HG02981 (cell line): ENCODE measurements at regions not wholly inside any gene's neighbourhood (a gene's known extent, or its start where the extent isn't known, plus 50 kb on each side); places are given as distances from the start of the nearest gene placed in this dataset.

Experiments used
- ATAC-seq: cut with Tn5 transposase; IDR thresholded peaks from one replicate; pipeline ENCODE4 v1.9.1; 2021; ENCODE audit warnings: mild to moderate bottlenecking, moderate library complexity; ENCODE audit not compliant: unreplicated experiment

DNA sequence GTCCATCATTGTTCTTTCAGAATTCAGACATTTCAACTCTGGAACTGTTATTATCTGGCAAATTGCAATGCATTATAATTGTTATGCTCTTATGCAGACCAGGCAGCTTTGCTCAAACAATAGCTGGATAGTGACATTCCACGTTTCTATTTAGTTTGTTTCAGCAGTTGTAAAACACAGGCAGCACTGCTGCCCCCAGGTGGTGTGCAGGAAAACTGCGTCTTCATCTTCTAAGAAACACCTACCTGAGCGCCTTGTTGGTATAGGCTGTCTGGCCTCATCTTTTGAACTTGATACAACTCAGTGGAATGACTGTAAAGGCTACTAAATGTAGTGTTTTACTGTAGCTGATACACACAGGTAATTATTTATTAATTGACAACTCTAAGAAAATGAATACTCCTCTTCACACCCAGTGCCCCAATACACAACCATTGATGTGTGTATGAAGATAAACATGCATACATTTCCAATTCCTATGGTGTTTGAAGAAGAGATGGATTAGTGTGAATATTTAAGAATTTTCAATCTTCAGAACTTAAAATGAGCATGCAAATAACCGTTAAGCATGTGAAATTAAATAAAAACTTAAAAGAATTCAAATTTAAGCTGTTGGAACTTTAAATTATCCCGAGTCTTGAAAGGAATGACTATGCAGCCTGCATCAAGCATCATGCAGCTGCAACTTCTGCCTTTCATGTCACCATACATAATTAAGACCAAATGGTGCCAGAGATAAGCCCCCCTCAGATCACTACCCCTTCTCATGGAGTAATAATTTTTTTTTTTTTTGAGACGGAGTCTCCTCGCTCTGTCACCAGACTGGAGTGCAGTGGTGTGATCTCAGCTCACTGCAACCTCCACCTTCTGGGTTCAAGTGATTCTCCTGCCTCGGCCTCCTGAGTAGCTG lies 85.6 kb downstream of the CD8B2 start:
- no peak for ATAC-seq

DNA sequence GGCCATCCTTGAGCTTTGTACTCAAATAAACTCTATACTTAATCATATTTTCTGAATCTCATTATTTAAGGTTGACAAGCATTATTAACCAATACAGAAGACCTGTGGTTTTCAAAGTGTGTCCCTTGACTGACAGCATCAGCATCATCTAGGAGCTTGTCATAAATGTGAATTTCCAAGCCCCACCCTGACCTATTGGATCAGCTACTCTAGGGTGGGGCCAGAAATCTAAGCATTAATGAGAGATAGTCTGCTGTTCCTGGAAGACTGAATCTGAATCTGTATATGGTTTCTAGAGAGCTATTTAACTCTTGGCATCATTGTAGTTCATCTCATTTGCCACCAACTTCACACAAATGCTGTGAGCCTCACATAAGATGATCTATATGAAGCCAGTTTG lies 86.6 kb downstream of the CD8B2 start:
- no peak for ATAC-seq

DNA sequence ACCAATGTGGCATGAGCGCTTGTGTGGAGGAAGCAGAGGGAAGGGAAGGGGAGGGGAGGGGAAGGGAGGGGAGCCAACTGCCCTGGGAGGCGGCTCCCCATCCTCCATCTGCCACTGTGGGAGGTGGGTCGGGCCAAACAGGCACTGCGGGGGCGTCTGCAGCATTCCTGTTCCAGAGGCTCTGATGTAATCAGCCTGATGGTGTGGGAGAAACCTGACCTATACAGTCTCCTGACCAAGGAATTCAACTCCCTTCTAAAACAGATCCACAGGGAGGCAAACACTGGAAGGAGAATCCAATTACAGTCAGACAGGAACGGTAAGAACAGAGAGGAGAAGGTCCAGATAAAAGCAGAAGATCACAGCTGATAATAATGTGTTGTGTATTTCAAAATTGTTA lies 88.8 kb downstream of the CD8B2 start:
- no peak for ATAC-seq

DNA sequence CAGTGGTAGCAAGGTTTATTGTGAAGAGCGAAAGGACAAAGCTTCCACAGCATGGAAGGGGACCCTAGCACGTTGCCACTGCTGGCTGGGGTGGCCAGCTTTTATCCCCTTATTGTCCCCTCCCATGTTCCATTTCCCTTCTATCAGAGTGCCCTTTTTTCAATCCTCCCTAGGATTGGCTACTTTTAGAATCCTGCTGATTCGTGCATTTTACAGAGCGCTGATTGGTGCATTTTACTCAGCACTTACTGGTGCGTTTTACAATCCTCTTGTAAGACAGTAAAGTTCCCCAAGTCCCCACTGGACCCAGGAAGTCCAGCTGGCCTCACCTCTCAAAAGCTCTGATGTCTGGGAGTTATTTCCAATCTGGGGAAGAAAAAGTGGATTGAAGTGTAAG lies 90.1 kb downstream of the CD8B2 start:
- ATAC-seq: no peak

DNA sequence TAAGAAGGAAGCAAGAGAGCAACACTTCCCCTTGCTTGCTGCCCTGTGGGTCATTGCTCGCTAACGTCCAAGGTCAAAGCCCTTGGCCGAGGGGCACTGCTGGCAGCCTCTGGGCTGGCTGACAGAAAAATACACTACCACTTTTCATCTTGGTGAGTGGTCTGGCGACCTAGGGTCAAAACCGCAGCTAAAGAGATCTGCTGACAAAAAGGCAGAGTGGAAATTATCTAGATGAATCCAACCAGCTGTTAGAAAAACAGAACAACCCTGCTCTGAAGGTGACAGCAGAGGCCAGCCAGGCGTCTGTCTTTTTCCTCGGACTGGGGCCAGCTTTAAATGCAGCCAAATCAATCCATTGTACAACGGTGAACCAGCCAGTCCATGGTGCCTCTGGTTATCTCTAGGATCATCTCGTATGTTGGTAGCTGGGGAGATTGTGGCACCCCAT lies 92.6 kb downstream of the CD8B2 start:
- ATAC-seq: no peak

DNA sequence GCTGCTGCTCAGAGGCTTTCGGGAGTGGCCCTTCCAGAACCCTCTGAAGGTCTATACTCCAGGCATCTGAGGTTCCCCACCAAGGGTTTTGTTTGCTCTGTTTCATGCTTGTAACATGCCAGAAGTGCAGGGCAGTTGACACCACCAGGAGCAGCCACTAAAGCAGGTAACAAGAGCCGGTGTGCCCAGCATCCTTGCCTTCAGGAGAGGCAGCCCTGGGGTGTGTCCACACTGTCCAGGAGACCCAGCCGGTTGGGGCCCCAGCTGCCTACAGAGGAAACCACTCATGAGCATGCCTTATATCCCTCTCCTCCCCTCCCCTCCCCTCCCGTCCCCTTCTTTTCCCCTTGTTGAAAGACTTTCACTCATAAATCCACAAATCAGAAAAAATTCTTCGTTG lies 93.1 kb downstream of the CD8B2 start:
- no peak for ATAC-seq

DNA sequence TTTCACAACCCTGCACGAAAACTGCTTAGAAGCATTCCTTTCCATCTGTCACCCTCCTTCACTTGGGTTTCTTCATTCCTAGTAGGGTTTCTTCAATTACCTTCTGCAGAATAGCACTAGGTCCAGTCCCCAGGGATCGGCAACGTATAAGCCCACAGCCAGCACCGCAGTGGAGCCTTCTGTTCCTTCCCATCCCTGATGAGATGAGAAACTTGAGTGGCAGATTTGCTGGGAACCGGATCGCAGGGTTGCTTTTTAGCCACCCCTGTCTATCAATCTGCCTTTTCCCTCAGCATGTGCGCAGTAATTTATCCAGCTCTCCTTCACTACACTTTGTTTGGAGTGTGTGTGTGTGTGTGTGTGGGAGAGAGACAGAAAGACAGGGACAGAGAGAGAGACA lies 94.2 kb downstream of the CD8B2 start:
- ATAC-seq: no peak

DNA sequence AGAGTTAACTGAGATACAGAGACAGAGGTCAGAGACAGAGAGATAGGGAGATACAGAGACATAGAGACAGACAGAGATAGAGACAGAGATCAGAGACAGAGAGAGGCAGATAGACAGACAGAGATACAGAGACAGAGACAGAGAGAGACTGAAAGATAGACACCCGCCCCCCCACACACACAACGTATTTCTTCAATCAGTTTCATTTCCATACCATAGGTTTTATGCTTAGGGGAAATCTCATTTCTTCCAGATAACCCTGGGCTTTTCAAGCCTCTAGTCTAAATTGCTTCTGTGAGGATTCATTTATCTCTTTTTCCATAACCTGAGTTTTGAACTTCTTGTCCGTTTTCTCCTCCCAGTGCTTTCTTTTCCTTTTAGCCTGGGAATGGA lies 94.6 kb downstream of the CD8B2 start:
- peak; percentile 19 for ATAC-seq

DNA sequence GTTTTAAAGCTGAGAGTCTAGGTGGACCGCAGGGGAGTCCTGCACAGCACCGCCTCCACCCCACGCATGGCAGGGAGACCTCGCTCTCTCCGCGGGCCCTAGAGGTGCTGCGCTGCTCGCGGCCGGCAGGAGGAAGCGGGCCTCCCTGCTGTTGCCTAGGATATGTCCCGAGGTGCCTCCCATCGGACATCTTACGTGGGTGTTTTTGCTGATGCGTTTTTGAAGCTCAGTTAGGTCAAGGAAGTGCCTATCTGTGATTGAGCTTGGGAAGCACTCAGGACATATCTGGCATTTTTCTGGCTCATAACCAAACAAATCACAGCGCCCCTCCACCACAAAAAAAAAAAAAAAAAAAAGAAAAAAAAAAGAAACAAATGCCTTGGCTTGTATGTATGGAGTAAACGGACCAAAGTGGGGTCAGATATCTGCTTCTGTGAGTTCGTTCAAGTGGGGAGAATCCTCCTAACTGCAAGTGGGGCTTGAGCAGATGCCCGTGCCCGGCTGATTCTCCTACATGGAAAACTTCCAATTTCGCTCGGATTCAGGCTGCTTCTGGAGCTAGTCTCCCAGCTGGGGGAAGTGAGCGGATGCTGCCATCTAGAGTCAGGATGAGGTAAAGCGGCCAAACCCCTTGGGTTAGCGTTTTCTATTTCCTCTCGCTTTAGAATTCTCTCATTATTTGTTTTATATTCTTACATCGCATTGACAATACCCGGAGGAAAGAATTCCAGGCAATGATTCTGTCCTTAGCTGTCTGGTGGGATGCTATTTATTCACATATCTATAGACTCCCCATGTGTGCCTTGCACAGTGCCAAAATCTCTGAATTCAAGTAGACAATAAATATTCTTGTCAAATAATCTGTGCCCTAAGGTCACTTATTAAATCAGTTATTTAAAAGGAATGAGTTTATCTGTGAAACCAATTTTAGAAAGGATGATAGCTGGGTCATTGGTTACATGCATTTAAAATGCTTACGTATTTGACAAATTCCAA lies 95.3 kb downstream of the CD8B2 start:
- ATAC-seq: peak; percentile 70

DNA sequence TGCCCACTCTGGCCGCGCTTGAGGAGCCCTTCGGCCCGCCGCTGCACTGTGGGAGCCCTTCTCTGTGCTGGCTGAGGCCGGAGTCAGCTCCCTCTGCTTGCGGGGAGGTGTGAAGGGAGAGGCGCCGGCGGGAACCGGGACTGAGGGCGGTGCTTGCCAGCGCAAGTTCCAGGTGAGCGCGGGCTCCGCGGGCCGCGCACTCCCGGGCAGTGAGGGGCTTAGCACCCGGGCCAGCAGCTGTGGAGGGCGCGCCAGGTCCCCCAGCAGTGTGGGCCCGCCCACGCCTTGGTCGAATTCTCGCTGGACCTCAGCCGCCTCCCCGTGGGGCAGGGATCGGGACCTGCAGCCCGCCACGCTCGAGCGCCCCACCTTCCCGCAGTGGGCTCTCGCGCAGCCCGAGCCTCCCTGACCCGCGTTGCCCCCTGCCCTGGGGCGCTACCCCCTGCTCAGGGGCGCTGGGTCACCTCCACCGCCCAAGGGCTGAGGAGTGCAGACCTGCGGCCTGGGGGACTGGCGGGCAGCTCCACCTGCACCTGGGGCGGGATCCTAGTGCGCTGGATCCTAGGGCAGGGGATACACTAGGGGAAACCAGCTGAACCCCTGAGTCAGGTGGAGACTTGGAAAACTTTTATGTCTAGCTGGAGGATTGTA lies 97.3 kb downstream of the CD8B2 start:
- ATAC-seq: no peak

DNA sequence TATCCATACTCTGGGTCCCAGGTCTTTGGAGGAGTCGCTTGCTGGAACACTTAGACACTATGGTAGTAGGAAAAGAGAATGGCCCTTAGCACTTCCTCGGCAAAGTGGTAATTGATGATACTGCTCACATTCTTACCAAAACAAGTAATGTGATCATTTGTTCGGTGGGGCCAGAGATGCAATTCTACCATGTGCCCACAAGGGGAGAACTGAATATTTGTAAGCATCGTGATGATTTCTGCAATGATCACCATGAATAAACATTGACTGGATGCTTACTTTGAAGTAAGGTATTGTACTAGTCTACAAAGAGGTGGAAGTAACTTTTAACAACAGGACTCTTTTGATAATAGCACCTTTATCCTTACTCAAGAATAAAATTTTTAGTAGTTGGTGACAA lies 109.7 kb downstream of the CD8B2 start:
- no peak for ATAC-seq

DNA sequence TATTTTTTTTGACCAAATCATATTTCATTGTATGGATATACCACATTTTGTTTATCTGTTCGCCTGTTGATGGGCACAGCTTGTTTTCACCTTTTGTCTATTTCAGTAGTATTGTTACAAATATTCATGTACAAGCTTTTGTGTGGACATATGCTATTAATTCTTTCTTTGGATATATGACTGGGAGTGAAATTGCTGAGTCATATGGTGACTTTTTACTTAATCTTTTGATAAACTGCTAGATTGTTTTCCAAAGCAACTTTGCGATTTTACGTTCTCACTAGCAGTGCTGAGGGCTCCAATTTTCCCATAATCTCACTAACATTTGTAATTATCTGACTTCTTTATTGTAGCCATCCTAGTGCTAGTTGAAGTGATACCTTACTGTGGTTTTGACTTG lies 112.4 kb downstream of the CD8B2 start:
- no peak for ATAC-seq

DNA sequence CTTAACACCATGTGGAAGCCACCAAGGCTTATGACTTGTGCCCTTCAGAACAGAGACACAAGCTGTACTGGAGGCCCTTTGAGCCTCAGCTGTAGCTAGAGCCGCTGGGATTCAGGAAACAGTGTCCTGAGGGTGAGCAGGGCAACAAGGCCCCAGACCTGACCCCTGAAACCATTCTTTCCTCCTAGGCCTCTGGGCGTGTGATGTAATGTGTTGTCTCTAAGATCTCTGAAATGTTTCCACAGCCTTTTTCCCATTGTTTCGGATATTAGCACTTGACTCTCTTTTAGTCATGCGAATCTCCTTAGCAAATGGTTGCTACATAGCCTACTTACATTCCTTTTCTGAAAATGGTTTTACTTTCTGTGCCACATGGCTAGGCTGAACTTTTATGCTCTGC lies 114.9 kb downstream of the CD8B2 start:
- ATAC-seq: no peak

DNA sequence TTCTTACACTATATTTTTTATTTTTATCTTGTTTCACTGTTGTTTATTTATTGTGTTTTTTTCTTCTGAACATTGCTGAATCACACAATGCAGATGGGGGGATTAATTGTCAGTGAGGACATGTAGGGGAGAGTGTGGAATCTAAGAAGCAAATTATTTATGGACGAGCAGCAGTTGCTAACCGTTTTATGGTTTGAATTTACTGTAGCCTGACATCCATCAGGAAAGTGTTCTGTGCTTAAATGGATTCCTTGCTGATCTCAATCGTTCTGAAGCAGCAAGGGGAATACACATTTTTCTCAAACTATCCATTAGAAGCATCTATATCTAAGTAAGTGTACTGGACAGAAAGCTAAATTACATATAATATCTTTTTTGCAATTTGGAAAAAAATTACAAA lies 119.5 kb downstream of the CD8B2 start:
- no peak for ATAC-seq

DNA sequence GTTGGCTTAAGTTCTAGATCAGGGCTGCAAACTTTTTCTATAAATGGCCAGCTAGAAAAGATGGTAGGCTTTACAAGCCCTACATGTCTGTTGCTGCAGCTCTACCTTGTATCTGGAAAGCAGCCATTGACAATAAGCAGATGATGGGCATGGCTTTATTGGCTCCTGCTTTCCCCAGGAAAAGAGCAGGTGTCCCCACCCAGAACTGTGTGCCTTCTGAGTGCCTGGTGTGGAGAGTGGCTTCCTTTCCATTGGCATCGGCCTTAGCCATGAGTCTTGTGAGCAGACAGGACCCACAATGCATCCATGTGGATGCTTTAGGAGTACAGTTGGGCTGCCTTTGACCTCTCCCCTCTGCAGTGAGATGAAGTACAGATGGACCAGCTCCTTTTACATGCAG lies 120.2 kb downstream of the CD8B2 start:
- ATAC-seq: no peak

DNA sequence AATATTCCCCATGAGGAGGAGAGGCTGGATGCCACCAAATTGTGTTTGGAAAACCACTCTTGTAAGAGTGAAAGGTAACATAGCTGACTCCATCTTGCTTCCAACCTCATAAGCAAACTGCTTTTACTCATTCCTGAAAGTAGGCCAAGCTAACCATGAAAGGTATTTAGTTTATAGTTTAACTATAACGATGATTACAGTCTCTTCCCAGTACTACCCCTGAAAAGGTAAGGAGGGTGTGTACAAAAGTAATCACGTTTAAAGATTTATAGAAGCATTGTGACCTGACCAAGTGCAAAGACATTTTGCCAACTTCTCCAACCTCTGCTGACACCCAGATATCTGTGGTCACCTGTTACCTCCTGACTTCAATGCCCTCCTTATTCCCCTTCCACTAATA lies 122.6 kb downstream of the CD8B2 start:
- ATAC-seq: no peak

DNA sequence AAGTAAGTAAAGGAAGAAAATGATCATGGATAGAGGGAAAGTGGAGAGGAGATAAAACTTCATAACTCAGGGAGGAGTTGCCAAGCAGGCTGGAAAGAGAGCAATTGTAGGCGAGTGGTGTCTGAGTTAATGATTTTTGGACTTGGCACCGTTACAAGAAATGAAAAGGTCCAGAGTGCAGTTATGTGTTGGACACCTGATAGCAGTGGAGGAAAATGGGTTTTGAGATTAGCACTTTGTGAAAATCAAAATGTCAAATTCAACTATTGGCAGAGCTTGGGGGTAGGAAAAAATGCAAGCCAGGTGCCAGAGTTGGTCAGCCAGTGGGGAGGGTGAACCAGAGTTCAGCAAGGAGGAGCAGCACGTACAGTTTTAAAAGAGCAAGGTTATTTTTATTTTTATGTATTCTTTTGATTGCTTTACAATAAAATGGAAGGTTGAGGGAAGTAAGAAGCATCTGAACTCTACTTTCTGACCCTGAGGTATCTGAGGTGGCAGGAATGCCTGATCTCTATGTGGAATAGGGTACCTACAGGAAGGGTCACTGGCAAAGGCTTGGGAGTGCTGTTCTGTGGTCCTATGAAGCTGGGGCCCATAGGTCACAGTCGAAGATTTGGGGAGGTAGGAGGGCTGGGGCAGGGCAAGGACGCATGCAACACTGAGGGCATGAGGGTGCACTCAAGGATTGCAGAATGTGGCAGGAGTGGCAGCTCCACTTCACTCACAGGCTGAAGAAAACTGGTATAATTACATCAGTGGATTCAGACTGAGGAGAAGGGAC lies 127.5 kb downstream of the CD8B2 start:
- no peak for ATAC-seq

DNA sequence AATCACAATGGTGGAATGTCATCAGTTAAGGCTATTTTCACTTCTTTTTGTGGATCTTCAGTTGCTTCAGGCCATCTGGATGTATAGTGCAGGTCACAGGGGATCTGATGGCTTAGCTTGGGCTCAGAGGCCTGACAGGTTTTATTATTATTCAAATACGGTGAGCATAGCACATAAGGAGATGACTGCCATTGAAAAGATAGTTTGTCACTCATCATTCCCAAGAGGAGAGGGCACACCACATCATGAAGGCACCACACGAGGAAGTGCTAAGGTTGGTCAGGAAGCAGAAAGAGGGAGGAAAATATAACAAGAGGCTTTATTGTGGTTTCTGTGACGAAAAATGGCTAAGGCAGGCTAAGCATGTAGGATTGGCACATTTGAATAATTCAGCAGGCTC lies 131.4 kb downstream of the CD8B2 start:
- ATAC-seq: no peak

DNA sequence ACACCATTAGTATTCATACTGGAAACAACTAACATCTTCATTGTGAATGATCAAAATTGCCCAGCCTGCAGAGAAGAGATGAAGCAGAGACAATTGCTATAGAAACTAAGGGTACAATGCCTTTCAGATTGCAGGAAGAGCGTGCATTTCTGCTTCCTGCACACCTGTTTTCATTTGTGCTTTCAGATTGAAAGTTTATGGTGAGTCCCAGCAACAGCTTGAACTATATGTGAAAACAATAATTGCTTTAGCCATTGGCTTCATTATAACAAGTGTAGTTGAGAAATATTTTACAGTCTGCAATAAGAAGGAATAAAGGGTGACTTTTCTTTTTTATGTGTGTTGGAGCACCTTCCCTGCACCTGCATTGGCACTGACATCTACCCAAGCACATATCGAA lies 136.3 kb downstream of the CD8B2 start:
- ATAC-seq: no peak

DNA sequence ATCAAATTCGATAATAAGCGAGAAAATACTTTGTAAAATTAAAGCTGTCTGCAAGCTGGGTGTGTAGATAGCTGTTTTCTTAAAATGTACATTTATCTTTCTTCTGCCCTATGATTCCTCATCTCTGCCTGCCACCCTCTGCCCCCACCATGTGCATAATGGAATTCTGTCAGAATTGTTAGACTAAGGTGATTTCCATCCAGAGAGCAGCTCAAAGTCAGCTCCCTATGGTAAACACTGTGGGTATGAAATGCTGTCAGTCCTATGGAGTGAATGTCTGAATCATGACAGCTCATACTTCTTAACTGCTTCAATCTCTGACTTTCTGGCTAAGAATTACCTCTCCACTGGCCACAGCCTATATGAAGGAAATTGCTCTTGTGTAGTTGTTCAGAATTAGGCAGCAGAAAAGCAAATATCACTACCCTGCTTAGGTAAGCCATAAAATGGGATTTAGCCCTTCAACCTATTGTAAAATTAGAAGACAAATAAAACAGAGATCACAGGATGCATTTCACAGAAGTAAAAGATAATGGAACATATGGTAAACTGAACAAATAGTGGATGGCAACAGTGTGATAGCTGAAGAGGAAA lies 137.7 kb downstream of the CD8B2 start:
- ATAC-seq: no peak
